ENCODE measurements at regions not wholly inside any gene's neighbourhood (a gene's known extent, or its start where the extent isn't known, plus 50 kb on each side); places are given as distances from the start of the nearest gene placed in this dataset.

- H3K4me1 ChIP-seq (ENCODE audit: control insufficient read depth in 2 of 3, insufficient read depth in 2 of 3, low read depth in 1 of 3, low read length in 3 of 3), result peaks cover 0 to 32% (median 8%) of the 10 kb centered on the region in 3 donors
- TF ChIP-seq CTCF (IDR thresholded peaks at IDR 0.05; ENCODE audit: borderline replicate concordance, extremely low read depth, insufficient read depth), result no peak
- intact Hi-C loops (cut with DNase I), result no loop called here
- H3K4me3 ChIP-seq (ENCODE audit: low read length in 3 of 3), result no peak overlapping the region
- H3K36me3 ChIP-seq (ENCODE audit: control insufficient read depth in 2 of 3, insufficient read depth in 3 of 3, low read length in 3 of 3), result peaks cover 0 to under 1% (median 0%) of the 10 kb centered on the region in 3 donors
- H3K9me3 ChIP-seq (ENCODE audit: control insufficient read depth in 2 of 3, insufficient read depth in 1 of 3, low read length in 3 of 3), result no peaks in the 10 kb centered on the region
- FAIRE-seq (no peak), DNase-seq (peak in 1 of 5 donors; percentile 46)
- H3K27me3 ChIP-seq (ENCODE audit: control insufficient read depth, insufficient read depth, low read length), result no peaks in the 10 kb centered on the region
- no peak overlapping the region for H3K27ac ChIP-seq (ENCODE audit: low read depth in 2 of 2, low read length in 2 of 2)
- no peak overlapping the region for H3K9ac ChIP-seq (ENCODE audit: low read length in 3 of 3)
Observed at GRCh38 chr19:5290336-5291262, 50.0 kb downstream of the PTPRS start.

GRCh38 chr19:5289060-5289990 lies 51.3 kb downstream of the PTPRS start:
- intact Hi-C loops (cut with DNase I), result no loop called here
- DNase-seq (no peak), FAIRE-seq (no peak)
- H3K27me3 ChIP-seq (ENCODE audit: control insufficient read depth, insufficient read depth, low read length), result no peaks in the 10 kb centered on the region
- TF ChIP-seq CTCF (IDR thresholded peaks at IDR 0.05; ENCODE audit: borderline replicate concordance, extremely low read depth, insufficient read depth), result no peak
- no peaks in the 10 kb centered on the region for H3K9me3 ChIP-seq (ENCODE audit: control insufficient read depth in 2 of 3, insufficient read depth in 1 of 3, low read length in 3 of 3)
- no peak overlapping the region for H3K4me3 ChIP-seq (ENCODE audit: low read length in 3 of 3)
- H3K9ac ChIP-seq (ENCODE audit: low read length in 3 of 3), result no peak overlapping the region
- H3K27ac ChIP-seq (ENCODE audit: low read depth in 2 of 2, low read length in 2 of 2), result no peak overlapping the region
- peaks cover 7 to 8% (median 7%) of the 10 kb centered on the region in 3 donors for H3K36me3 ChIP-seq (ENCODE audit: control insufficient read depth in 2 of 3, insufficient read depth in 3 of 3, low read length in 3 of 3)
- H3K4me1 ChIP-seq (ENCODE audit: control insufficient read depth in 2 of 3, insufficient read depth in 2 of 3, low read depth in 1 of 3, low read length in 3 of 3), result peaks cover 0 to 32% (median 8%) of the 10 kb centered on the region in 3 donors

- H3K4me3 ChIP-seq (ENCODE audit: low read length in 3 of 3), result no peak overlapping the region
- FAIRE-seq, result no peak
- no peak overlapping the region for H3K9ac ChIP-seq (ENCODE audit: low read length in 3 of 3)
- H3K27me3 ChIP-seq (ENCODE audit: control insufficient read depth, insufficient read depth, low read length), result no peaks in the 10 kb centered on the region
- intact Hi-C loops (cut with DNase I), result no loop called here
- no peak overlapping the region for H3K27ac ChIP-seq (ENCODE audit: low read depth in 2 of 2, low read length in 2 of 2)
- H3K9me3 ChIP-seq (ENCODE audit: control insufficient read depth in 2 of 3, insufficient read depth in 1 of 3, low read length in 3 of 3), result no peaks in the 10 kb centered on the region
- peaks cover 7 to 9% (median 8%) of the 10 kb centered on the region in 3 donors for H3K36me3 ChIP-seq (ENCODE audit: control insufficient read depth in 2 of 3, insufficient read depth in 3 of 3, low read length in 3 of 3)
- TF ChIP-seq CTCF (IDR thresholded peaks at IDR 0.05; ENCODE audit: borderline replicate concordance, extremely low read depth, insufficient read depth), result no peak
- peaks cover 0 to 30% (median 8%) of the 10 kb centered on the region in 3 donors for H3K4me1 ChIP-seq (ENCODE audit: control insufficient read depth in 2 of 3, insufficient read depth in 2 of 3, low read depth in 1 of 3, low read length in 3 of 3)
- DNase-seq, result no peak
Observed at GRCh38 chr19:5288347-5288739, 52.3 kb downstream of the PTPRS start.
